Breast epithelium (tissue), 4 donors: ENCODE measurements at regions not wholly inside any gene's neighbourhood (a gene's known extent, or its start where the extent isn't known, plus 50 kb on each side); places are given as distances from the start of the nearest gene placed in this dataset.

Source experiments
- DNase-seq, 2 donors: peaks; one replicate each; pipeline ENCODE4 v3.0.0-alpha.2; 2019; ENCODE audit warnings: low spot score in 2 of 2
- H3K27ac ChIP-seq, 2 donors: fragments of 200-600 bp; sonication (generic) in 1 of 2; one replicate each; pipeline ENCODE4 v1.5.1; 2016 to 2019; ENCODE audit warnings: mild to moderate bottlenecking in 1 of 2
- H3K27me3 ChIP-seq, 2 donors: fragments of 200-600 bp; sonication (generic) in 1 of 2; one replicate each; pipeline versions ENCODE4 v1.5.1 to v1.6.0; 2017 to 2019; ENCODE audit warnings: control low read depth in 1 of 2, mild to moderate bottlenecking in 1 of 2
- H3K36me3 ChIP-seq: fragments of 200-600 bp; one replicate; pipeline ENCODE4 v1.5.1; 2019
- H3K4me1 ChIP-seq, 2 donors: fragments of 200-600 bp; sonication (generic); one replicate each; pipeline ENCODE4 v1.5.1; 2016 to 2019; ENCODE audit warnings: control low read depth in 1 of 2
- H3K4me3 ChIP-seq, 3 donors: fragments of 200-600 bp; sonication (generic); 1 replicate in 2 of 3; 2 replicates in 1 of 3; pipeline ENCODE4 v1.5.1; 2016 to 2019; ENCODE audit warnings: mild to moderate bottlenecking in 3 of 3, moderate library complexity in 2 of 3
- H3K9me3 ChIP-seq, 2 donors: fragments of 200-600 bp; sonication (generic) in 1 of 2; one replicate each; pipeline ENCODE4 v1.5.1; 2016 to 2019; ENCODE audit warnings: control low read depth in 1 of 2
- POLR2A ChIP-seq: fragments of 450-650 bp; IDR thresholded peaks from one replicate; pipeline ENCODE4 v1.6.1; 2016; ENCODE audit warnings: antibody characterized with exemption, mild to moderate bottlenecking, moderate library complexity
- POLR2AphosphoS5 ChIP-seq, 3 donors: sonication (generic); formaldehyde crosslinking; IDR thresholded peaks; one replicate each; pipeline ENCODE4 v1.6.1; 2017; ENCODE audit warnings: antibody characterized with exemption in 3 of 3
- intact Hi-C: fragments of 100-400 bp; cut with DNase I; formaldehyde crosslinking; loops from one replicate; pipeline ENCODE4 v1.15.1; 2023; ENCODE audit warnings: low total_unique reads
- TF ChIP-seq, protein P1 (sequence below), 3 donors: fragments of 450-650 bp; IDR thresholded peaks; one replicate each; pipeline ENCODE4 v1.5.1; 2016 to 2017; ENCODE audit warnings: antibody characterized with exemption in 3 of 3, mild to moderate bottlenecking in 3 of 3, moderate library complexity in 3 of 3

DNA sequence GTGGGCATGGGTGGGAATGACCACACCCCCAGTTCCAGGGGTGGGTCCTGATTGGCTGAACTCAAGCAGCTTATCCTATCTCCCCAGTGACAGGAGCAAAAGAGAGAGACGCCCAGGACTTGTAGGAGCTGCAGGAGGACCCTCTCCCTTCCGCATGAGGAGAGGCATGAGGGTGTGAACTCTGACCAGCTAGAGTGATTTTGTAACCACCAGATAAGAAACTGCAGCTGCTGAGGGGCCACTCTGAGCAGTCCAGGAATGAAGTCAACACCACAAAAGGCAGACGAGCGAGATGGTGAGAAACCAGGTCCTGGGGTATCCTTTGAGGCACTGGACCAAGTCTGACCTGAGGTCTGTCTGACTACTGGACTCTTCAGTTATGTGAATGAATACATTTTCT, 521.9 kb downstream of the BNC2 start:
- no peak overlapping the region for H3K27ac ChIP-seq
- no peak overlapping the region for H3K4me3 ChIP-seq
- H3K27me3 ChIP-seq = no peaks in the 10 kb centered on the region
- intact Hi-C loops = no loop called here
- H3K4me1 ChIP-seq = no peaks in the 10 kb centered on the region
- DNase-seq = no peak
- TF ChIP-seq, protein P1, sequence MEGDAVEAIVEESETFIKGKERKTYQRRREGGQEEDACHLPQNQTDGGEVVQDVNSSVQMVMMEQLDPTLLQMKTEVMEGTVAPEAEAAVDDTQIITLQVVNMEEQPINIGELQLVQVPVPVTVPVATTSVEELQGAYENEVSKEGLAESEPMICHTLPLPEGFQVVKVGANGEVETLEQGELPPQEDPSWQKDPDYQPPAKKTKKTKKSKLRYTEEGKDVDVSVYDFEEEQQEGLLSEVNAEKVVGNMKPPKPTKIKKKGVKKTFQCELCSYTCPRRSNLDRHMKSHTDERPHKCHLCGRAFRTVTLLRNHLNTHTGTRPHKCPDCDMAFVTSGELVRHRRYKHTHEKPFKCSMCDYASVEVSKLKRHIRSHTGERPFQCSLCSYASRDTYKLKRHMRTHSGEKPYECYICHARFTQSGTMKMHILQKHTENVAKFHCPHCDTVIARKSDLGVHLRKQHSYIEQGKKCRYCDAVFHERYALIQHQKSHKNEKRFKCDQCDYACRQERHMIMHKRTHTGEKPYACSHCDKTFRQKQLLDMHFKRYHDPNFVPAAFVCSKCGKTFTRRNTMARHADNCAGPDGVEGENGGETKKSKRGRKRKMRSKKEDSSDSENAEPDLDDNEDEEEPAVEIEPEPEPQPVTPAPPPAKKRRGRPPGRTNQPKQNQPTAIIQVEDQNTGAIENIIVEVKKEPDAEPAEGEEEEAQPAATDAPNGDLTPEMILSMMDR (IDR thresholded peaks at IDR 0.05) = no peak
- no peaks in the 10 kb centered on the region for H3K36me3 ChIP-seq
- no peaks in the 10 kb centered on the region for H3K9me3 ChIP-seq

- Histone ChIP-seq H3K27ac (no peak overlapping the region), H3K9me3 (no peaks in the 10 kb centered on the region)
- intact Hi-C loops = no loop called here
These were observed 518.2 kb downstream of the BNC2 start for GRCh38 chr9:16352251-16352650.

DNA sequence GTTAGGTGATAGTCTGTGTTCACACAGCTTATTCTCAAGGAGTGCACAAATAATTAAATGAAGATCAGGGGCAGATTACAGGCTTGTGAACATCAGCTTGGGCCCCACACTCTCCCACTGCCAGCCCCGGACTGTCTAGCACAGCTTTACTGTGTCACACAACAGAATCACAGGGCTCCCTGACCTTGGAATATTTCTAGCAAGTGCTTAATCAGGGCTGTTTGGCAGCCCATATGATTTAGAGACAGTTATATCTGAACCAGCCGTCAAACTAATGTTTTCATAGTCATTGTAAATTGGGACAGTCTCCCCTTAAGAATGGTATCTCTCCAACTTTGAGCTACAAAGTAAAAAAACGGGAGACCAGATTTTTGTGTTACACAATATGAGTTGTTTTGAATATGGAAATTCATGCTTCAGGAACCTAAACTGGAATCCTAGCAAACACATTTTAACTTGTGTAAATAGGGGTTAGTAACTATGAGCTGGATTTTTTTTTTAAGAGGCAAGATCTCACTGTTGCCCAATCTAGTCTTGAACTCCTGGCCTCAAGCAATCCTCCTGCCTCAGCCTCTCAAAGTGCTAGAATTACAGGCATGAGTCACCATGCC, 517.6 kb downstream of the BNC2 start:
- intact Hi-C loops = no loop called here
- Histone ChIP-seq H3K9me3 (no peaks in the 10 kb centered on the region), H3K27me3 (no peaks in the 10 kb centered on the region), H3K27ac (no peak overlapping the region), H3K4me1 (no peaks in the 10 kb centered on the region), H3K4me3 (no peak overlapping the region), H3K36me3 (no peaks in the 10 kb centered on the region)
- DNase-seq = no peak
- TF ChIP-seq POLR2AphosphoS5 (IDR thresholded peaks at IDR 0.05) (no peak), POLR2A (no peak)
- TF ChIP-seq, protein P1 (IDR thresholded peaks at IDR 0.05) = no peak

More at GRCh38 chr9:16352251-16352650, 518.2 kb downstream of the BNC2 start:
- Histone ChIP-seq H3K4me1 (no peaks in the 10 kb centered on the region), H3K27me3 (no peaks in the 10 kb centered on the region), H3K36me3 (no peaks in the 10 kb centered on the region), H3K4me3 (no peak overlapping the region)
- DNase-seq = no peak
- TF ChIP-seq, protein P1 (IDR thresholded peaks at IDR 0.05) = no peak
- no peak for TF ChIP-seq POLR2AphosphoS5 (IDR thresholded peaks at IDR 0.05)
- TF ChIP-seq POLR2A = no peak

DNA sequence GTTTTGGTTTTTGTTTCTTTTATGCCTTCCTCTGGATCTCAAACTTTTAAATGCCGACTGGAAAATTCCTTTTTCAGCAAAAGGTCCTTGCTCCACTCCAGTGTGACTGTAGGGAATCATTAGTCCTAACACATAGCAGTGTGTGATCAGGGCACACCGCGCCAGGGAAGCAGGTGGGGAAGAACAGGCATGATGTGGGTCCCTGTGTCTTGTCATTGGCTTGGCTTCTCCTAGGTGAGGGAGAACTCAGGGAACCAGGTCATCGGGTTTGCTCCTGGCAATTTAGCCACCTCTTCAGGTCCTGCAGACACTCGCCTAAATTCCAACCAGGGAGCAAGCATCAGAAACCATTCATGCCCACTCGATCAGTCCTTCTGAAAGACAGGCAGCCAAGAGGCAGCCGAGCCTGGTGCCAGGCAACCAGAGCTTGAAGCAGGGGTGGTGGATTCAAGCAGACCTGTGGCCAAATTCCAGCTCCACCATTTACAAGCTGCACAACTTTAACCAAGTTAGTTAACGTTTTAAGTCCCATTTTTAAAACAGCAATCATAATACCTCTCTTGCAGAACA, 514.2 kb downstream of the BNC2 start:
- Histone ChIP-seq H3K27me3 (no peaks in the 10 kb centered on the region), H3K36me3 (no peaks in the 10 kb centered on the region), H3K4me1 (no peaks in the 10 kb centered on the region), H3K27ac (no peak overlapping the region), H3K4me3 (no peak overlapping the region), H3K9me3 (no peaks in the 10 kb centered on the region)
- intact Hi-C loops = no loop called here
- TF ChIP-seq, protein P1 (IDR thresholded peaks at IDR 0.05) = no peak
- TF ChIP-seq POLR2A (no peak), POLR2AphosphoS5 (IDR thresholded peaks at IDR 0.05) (no peak)
- DNase-seq = no peak

- H3K27me3 ChIP-seq = no peaks in the 10 kb centered on the region
- no peaks in the 10 kb centered on the region for H3K4me1 ChIP-seq
- DNase-seq = no peak
- intact Hi-C loops = no loop called here
- no peaks in the 10 kb centered on the region for H3K9me3 ChIP-seq
- H3K36me3 ChIP-seq = no peaks in the 10 kb centered on the region
- TF ChIP-seq POLR2A = no peak
- TF ChIP-seq POLR2AphosphoS5 (IDR thresholded peaks at IDR 0.05) = no peak
- TF ChIP-seq, protein P1 (IDR thresholded peaks at IDR 0.05) = no peak
- no peak overlapping the region for H3K4me3 ChIP-seq
- no peak overlapping the region for H3K27ac ChIP-seq
These were observed 512.6 kb downstream of the BNC2 start for GRCh38 chr9:16357828-16358227.
